Esophagus squamous epithelium (tissue), 4 donors: ENCODE measurements at regions not wholly inside any gene's neighbourhood (a gene's known extent, or its start where the extent isn't known, plus 50 kb on each side); places are given as distances from the start of the nearest gene placed in this dataset.

Source experiments
- POLR2A ChIP-seq, 4 donors: fragments of 450-650 bp; IDR thresholded peaks; one replicate each; pipeline ENCODE4 v1.6.1; 2017; ENCODE audit warnings: antibody characterized with exemption in 4 of 4, mild to moderate bottlenecking in 4 of 4, moderate library complexity in 3 of 4
- TF ChIP-seq, protein P1 (sequence below), 6 experiments: fragments of 450-650 bp in 4 of 6; fragments of 200-600 bp in 2 of 6; sonication (generic) in 2 of 6; IDR thresholded peaks; one replicate each; pipeline ENCODE4 v1.5.1; 2016 to 2019; ENCODE audit warnings: antibody characterized with exemption in 6 of 6, mild to moderate bottlenecking in 4 of 6, moderate library complexity in 4 of 6

DNA sequence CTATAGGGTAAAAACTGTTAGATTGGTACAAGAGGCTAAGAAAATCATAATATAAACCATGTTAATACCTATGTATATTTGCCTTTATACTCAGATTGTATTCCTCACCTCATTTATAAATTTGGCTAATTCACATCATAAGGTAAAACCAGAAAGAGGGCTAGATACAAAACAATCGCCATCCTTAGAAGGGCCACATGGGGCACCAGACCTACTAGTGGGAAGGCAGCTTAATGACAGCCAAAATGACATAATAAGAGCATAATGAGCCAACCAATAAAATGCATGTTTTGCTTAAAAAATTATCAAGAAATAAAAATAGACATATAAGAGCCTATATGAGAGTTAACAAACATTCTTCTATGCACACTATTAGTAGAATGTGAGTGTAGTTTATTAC lies 107.3 kb upstream of the PRDX4 start:
- TF ChIP-seq, protein P1, sequence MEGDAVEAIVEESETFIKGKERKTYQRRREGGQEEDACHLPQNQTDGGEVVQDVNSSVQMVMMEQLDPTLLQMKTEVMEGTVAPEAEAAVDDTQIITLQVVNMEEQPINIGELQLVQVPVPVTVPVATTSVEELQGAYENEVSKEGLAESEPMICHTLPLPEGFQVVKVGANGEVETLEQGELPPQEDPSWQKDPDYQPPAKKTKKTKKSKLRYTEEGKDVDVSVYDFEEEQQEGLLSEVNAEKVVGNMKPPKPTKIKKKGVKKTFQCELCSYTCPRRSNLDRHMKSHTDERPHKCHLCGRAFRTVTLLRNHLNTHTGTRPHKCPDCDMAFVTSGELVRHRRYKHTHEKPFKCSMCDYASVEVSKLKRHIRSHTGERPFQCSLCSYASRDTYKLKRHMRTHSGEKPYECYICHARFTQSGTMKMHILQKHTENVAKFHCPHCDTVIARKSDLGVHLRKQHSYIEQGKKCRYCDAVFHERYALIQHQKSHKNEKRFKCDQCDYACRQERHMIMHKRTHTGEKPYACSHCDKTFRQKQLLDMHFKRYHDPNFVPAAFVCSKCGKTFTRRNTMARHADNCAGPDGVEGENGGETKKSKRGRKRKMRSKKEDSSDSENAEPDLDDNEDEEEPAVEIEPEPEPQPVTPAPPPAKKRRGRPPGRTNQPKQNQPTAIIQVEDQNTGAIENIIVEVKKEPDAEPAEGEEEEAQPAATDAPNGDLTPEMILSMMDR (IDR thresholded peaks at IDR 0.05): no peak
- TF ChIP-seq POLR2A (IDR thresholded peaks at IDR 0.05): no peak
